CD4-positive, alpha-beta T cell (primary cell): ENCODE measurements at regions not wholly inside any gene's neighbourhood (a gene's known extent, or its start where the extent isn't known, plus 50 kb on each side); places are given as distances from the start of the nearest gene placed in this dataset.

ENCODE experiments used
- ATAC-seq: fragments of 200-7000 bp; cut with Tn5 transposase; one replicate; pipeline ENCODE4 v1.10.0; 2022; ENCODE audit warnings: mild to moderate bottlenecking; ENCODE audit not compliant: poor library complexity
- CTCF ChIA-PET: fragments of 350-600 bp; sonication (Branson Sonifier 250); formaldehyde crosslinking; loops from one replicate; lab custom pipeline; 2021; ENCODE audit warnings: antibody characterized with exemption, inconsistent platforms; lab: Charles Lee
- POLR2A ChIA-PET: fragments of 350-600 bp; sonication (Branson Sonifier 250); formaldehyde crosslinking; loops from one replicate; lab custom pipeline; 2021; ENCODE audit warnings: antibody characterized with exemption, inconsistent platforms; lab: Charles Lee
- DNase-seq, 14 experiments: peaks; one replicate each; pipeline ENCODE4 v3.0.0-alpha.2; 2013 to 2020; ENCODE audit warnings: mixed read lengths in 2 of 14
- H3K27ac ChIP-seq, 2 donors: one replicate each; pipeline versions ENCODE4 v1.5.1 to v1.7.0; 2013; ENCODE audit warnings: low read length in 2 of 2, low read depth in 1 of 2, mild to moderate bottlenecking in 1 of 2
- H3K27me3 ChIP-seq, 2 experiments: 1 replicate in 1 of 2; 2 replicates in 1 of 2; pipeline versions ENCODE4 v1.6.1 to v1.7.0; 2013; ENCODE audit warnings: low read length in 2 of 2, control low read depth in 1 of 2, mild to moderate bottlenecking in 1 of 2, moderate library complexity in 1 of 2; ENCODE audit not compliant: insufficient read depth in 2 of 2, control insufficient read depth in 1 of 2
- H3K36me3 ChIP-seq: one replicate; pipeline ENCODE4 v1.6.1; 2013; ENCODE audit warnings: low read length, control low read depth; ENCODE audit not compliant: insufficient read depth
- H3K4me1 ChIP-seq: one replicate; pipeline ENCODE4 v1.6.1; 2013; ENCODE audit warnings: low read length, control low read depth; ENCODE audit not compliant: insufficient read depth
- H3K4me3 ChIP-seq: one replicate; pipeline ENCODE4 v1.5.1; 2013; ENCODE audit warnings: mild to moderate bottlenecking, low read length, moderate library complexity
- H3K9me3 ChIP-seq, 2 experiments: 1 replicate in 1 of 2; 2 replicates in 1 of 2; pipeline versions ENCODE4 v1.6.1 to v1.7.0; 2013; ENCODE audit warnings: low read length in 2 of 2, mild to moderate bottlenecking in 2 of 2, control low read depth in 1 of 2, moderate library complexity in 1 of 2; ENCODE audit not compliant: control insufficient read depth in 1 of 2, insufficient read depth in 1 of 2
- H3K27ac Mint-ChIP-seq: one replicate; pipeline ENCODE4 v1.8.0; 2020; ENCODE audit warnings: mixed read lengths
- H3K27me3 Mint-ChIP-seq: one replicate; pipeline ENCODE4 v1.8.0; 2021; ENCODE audit warnings: mixed read lengths
- H3K36me3 Mint-ChIP-seq: one replicate; pipeline ENCODE4 v1.8.0; 2021; ENCODE audit warnings: low read depth, mixed read lengths
- H3K4me1 Mint-ChIP-seq: one replicate; pipeline ENCODE4 v1.8.0; 2021; ENCODE audit warnings: low read depth, mixed read lengths
- H3K4me3 Mint-ChIP-seq: one replicate; pipeline ENCODE4 v1.8.0; 2020; ENCODE audit warnings: mild to moderate bottlenecking, mixed read lengths
- H3K9me3 Mint-ChIP-seq: one replicate; pipeline ENCODE4 v1.8.0; 2020; ENCODE audit warnings: mixed read lengths
- CTCF ChIP-seq: fragments of 200-600 bp; IDR thresholded peaks from one replicate; pipeline ENCODE4 v1.8.0; 2022; ENCODE audit warnings: antibody characterized with exemption, mild to moderate bottlenecking
- intact Hi-C, 2 experiments: fragments of 100-400 bp; cut with DNase I in 1 of 2; cut with micrococcal nuclease in 1 of 2; formaldehyde crosslinking; loops; one replicate each; pipeline versions ENCODE4 v1.15.1 to v1.9.0; 2023 to 2025; cut with DNase I, micrococcal nuclease

- H3K27ac Mint-ChIP-seq, result no peak overlapping the region
- H3K4me3 Mint-ChIP-seq, result no peak overlapping the region
- intact Hi-C loops, result no loop called here
- CTCF ChIA-PET, result no interaction called here
- H3K27ac ChIP-seq, result no peak overlapping the region
- ATAC-seq (no peak), DNase-seq (no peak)
- H3K9me3 Mint-ChIP-seq, result peaks cover 10% of the 10 kb centered on the region
- H3K9me3 ChIP-seq, result peaks cover 13 to 25% of the 10 kb centered on the region in 2 experiments
- no peaks in the 10 kb centered on the region for H3K36me3 ChIP-seq
- peaks cover 0 to 4% of the 10 kb centered on the region in 2 experiments for H3K27me3 ChIP-seq
- POLR2A ChIA-PET, result no interaction called here
- no peaks in the 10 kb centered on the region for H3K4me1 Mint-ChIP-seq
- H3K36me3 Mint-ChIP-seq, result no peaks in the 10 kb centered on the region
- TF ChIP-seq CTCF, result no peak
- no peaks in the 10 kb centered on the region for H3K4me1 ChIP-seq
- H3K4me3 ChIP-seq, result no peak overlapping the region
- H3K27me3 Mint-ChIP-seq, result peaks cover 21% of the 10 kb centered on the region
Observed at GRCh38 chr1:29993950-29994349, 729.4 kb downstream of the MATN1 start.

- Mint-ChIP-seq H3K36me3 (no peaks in the 10 kb centered on the region), H3K4me1 (no peaks in the 10 kb centered on the region), H3K27ac (no peak overlapping the region), H3K27me3 (peaks cover 28% of the 10 kb centered on the region), H3K4me3 (no peak overlapping the region), H3K9me3 (peaks cover 10% of the 10 kb centered on the region)
- no peak for TF ChIP-seq CTCF
- Histone ChIP-seq H3K4me1 (no peaks in the 10 kb centered on the region), H3K4me3 (no peak overlapping the region), H3K27me3 (peaks cover 0 to 4% of the 10 kb centered on the region in 2 experiments), H3K27ac (no peak overlapping the region), H3K36me3 (no peaks in the 10 kb centered on the region), H3K9me3 (peaks cover 13 to 22% of the 10 kb centered on the region in 2 experiments)
- no peak for ATAC-seq
- ChIA-PET POLR2A (no interaction called here), CTCF (no interaction called here)
- intact Hi-C loops, result no loop called here
- DNase-seq, result no peak
Observed at GRCh38 chr1:29991815-29992214, 731.6 kb downstream of the MATN1 start.

- H3K27me3 Mint-ChIP-seq, result peaks cover 34% of the 10 kb centered on the region
- H3K27ac ChIP-seq, result no peak overlapping the region
- H3K36me3 ChIP-seq, result no peaks in the 10 kb centered on the region
- peaks cover 13 to 22% of the 10 kb centered on the region in 2 experiments for H3K9me3 ChIP-seq
- POLR2A ChIA-PET, result no interaction called here
- H3K4me3 ChIP-seq, result no peak overlapping the region
- ATAC-seq (no peak), DNase-seq (no peak)
- H3K36me3 Mint-ChIP-seq, result no peaks in the 10 kb centered on the region
- H3K27me3 ChIP-seq, result peaks cover 0 to 4% of the 10 kb centered on the region in 2 experiments
- no peaks in the 10 kb centered on the region for H3K4me1 Mint-ChIP-seq
- no peak overlapping the region for H3K4me3 Mint-ChIP-seq
- H3K27ac Mint-ChIP-seq, result no peak overlapping the region
- TF ChIP-seq CTCF, result no peak
- H3K4me1 ChIP-seq, result no peaks in the 10 kb centered on the region
- intact Hi-C loops, result no loop called here
- H3K9me3 Mint-ChIP-seq, result peaks cover 9% of the 10 kb centered on the region
- CTCF ChIA-PET, result no interaction called here
Observed at GRCh38 chr1:29991025-29991424, 732.4 kb downstream of the MATN1 start.
